Right lobe of liver (tissue), 4 donors: ENCODE measurements at regions not wholly inside any gene's neighbourhood (a gene's known extent, or its start where the extent isn't known, plus 50 kb on each side); places are given as distances from the start of the nearest gene placed in this dataset.

Source experiments
- POLR2A ChIP-seq: fragments of 450-650 bp; IDR thresholded peaks from one replicate; pipeline ENCODE4 v1.6.1; 2017; ENCODE audit warnings: antibody characterized with exemption, mild to moderate bottlenecking
- TF ChIP-seq, protein P1 (sequence below), 4 donors: fragments of 200-600 bp in 3 of 4; fragments of 450-650 bp in 1 of 4; IDR thresholded peaks; one replicate each; pipeline versions ENCODE4 v1.5.1 to v1.8.0; 2016 to 2022; ENCODE audit warnings: antibody characterized with exemption in 4 of 4, mild to moderate bottlenecking in 2 of 4
- donor health status: DM: no; HTN: no; CAD: no.
- donor health status: DM: no; HTN: no; CAD: no.
- donor health status: DM: no; HTN: yes; CAD: no.

DNA sequence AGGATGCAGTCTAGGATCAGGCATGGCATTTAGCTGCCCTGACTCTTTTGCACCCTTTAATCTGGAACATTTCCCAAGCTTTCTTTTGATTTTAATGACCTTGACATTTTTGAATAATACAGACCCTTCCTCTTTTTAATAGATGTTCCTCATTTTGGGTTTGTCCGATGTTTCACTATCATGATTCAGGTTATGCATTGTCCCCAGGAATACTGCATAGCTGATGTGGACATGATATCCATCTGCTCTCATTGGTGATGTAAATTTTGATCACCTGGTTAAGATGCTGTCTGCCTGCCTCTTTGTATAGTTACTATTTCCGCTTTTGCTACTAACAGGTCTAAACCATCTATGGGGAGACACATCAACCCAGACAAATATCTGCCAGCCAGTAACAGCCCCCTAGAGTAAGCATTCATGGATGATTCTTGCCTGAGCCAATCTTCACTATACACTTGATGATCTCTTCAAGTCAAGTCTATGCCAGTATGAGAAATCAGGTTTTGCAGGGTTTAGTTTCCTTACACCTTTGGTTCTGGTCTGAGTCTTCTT is 50.6 kb upstream of the ULK4 start:
- TF ChIP-seq, protein P1, sequence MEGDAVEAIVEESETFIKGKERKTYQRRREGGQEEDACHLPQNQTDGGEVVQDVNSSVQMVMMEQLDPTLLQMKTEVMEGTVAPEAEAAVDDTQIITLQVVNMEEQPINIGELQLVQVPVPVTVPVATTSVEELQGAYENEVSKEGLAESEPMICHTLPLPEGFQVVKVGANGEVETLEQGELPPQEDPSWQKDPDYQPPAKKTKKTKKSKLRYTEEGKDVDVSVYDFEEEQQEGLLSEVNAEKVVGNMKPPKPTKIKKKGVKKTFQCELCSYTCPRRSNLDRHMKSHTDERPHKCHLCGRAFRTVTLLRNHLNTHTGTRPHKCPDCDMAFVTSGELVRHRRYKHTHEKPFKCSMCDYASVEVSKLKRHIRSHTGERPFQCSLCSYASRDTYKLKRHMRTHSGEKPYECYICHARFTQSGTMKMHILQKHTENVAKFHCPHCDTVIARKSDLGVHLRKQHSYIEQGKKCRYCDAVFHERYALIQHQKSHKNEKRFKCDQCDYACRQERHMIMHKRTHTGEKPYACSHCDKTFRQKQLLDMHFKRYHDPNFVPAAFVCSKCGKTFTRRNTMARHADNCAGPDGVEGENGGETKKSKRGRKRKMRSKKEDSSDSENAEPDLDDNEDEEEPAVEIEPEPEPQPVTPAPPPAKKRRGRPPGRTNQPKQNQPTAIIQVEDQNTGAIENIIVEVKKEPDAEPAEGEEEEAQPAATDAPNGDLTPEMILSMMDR (IDR thresholded peaks at IDR 0.05), result no peak
- no peak for TF ChIP-seq POLR2A
